CD4-positive, alpha-beta T cell treated with Interleukin-1 beta for 1 hour (primary cell): ENCODE measurements at regions not wholly inside any gene's neighbourhood (a gene's known extent, or its start where the extent isn't known, plus 50 kb on each side); places are given as distances from the start of the nearest gene placed in this dataset.
"Not testable (repeated sequence)": the region's sequence is repeated elsewhere in the genome, so short reads cannot be mapped to it uniquely, and the experiment has no call there.

ENCODE experiments used
- DNase-seq, 2 donors: peaks; one replicate each; pipeline ENCODE4 v3.0.0-alpha.2; 2020 to 2022

GRCh38 chr7:65251851-65252620, 121.6 kb upstream of the ZNF92 start:
- peak; percentile 19 to 39 for DNase-seq

- no peak for DNase-seq
Measured at GRCh38 chr7:65250697-65251395, 122.8 kb upstream of the ZNF92 start.

GRCh38 chr7:65250216-65250615, 123.4 kb upstream of the ZNF92 start:
- DNase-seq: no peak

- DNase-seq: no peak
Measured at GRCh38 chr7:65247491-65247890, 126.2 kb upstream of the ZNF92 start.

GRCh38 chr7:65239707-65240352, 133.8 kb upstream of the ZNF92 start:
- no peak for DNase-seq

GRCh38 chr7:65239324-65239706, 134.3 kb upstream of the ZNF92 start:
- DNase-seq: no peak

- no peak for DNase-seq
Measured at GRCh38 chr7:65238785-65239184, 134.9 kb upstream of the ZNF92 start.

- DNase-seq: no peak
Measured at GRCh38 chr7:65235586-65235985, 138.1 kb upstream of the ZNF92 start.

GRCh38 chr7:65233409-65234034, 140.1 kb upstream of the ZNF92 start:
- peak in 1 of 2 donors; percentile 5 for DNase-seq

- no peak for DNase-seq
Measured at GRCh38 chr7:65230231-65230630, 143.4 kb upstream of the ZNF92 start.

- DNase-seq: no peak
Measured at GRCh38 chr7:65225422-65226006, 148.1 kb upstream of the ZNF92 start.

- no peak for DNase-seq
Measured at GRCh38 chr7:65222655-65223054, 151.0 kb upstream of the ZNF92 start.

GRCh38 chr7:65221683-65222082, 152.0 kb upstream of the ZNF92 start:
- no peak for DNase-seq

GRCh38 chr7:65219623-65220022, 154.0 kb upstream of the ZNF92 start:
- no peak for DNase-seq

- peak; percentile 70 to 72 for DNase-seq
Measured at GRCh38 chr7:65216469-65216868, 157.2 kb upstream of the ZNF92 start.

GRCh38 chr7:65213260-65213659, 160.4 kb upstream of the ZNF92 start:
- DNase-seq: not testable (repeated sequence)

- DNase-seq: not testable (repeated sequence)
Measured at GRCh38 chr7:65199221-65199620, 174.4 kb upstream of the ZNF92 start.

GRCh38 chr7:65193334-65194058, 180.2 kb upstream of the ZNF92 start:
- not testable (repeated sequence) for DNase-seq

GRCh38 chr7:65177041-65177440, 170.6 kb upstream of the ERV3-1 start:
- DNase-seq: not testable (repeated sequence)

- DNase-seq: not testable (repeated sequence)
Measured at GRCh38 chr7:65150105-65150504, 143.6 kb upstream of the ERV3-1 start.

GRCh38 chr7:65146118-65146914, 139.8 kb upstream of the ERV3-1 start:
- DNase-seq: not testable (repeated sequence)
